ENCODE measurements at regions not wholly inside any gene's neighbourhood (a gene's known extent, or its start where the extent isn't known, plus 50 kb on each side); places are given as distances from the start of the nearest gene placed in this dataset.
"Not testable (repeated sequence)": the region's sequence is repeated elsewhere in the genome, so short reads cannot be mapped to it uniquely, and the experiment has no call there.

DNA sequence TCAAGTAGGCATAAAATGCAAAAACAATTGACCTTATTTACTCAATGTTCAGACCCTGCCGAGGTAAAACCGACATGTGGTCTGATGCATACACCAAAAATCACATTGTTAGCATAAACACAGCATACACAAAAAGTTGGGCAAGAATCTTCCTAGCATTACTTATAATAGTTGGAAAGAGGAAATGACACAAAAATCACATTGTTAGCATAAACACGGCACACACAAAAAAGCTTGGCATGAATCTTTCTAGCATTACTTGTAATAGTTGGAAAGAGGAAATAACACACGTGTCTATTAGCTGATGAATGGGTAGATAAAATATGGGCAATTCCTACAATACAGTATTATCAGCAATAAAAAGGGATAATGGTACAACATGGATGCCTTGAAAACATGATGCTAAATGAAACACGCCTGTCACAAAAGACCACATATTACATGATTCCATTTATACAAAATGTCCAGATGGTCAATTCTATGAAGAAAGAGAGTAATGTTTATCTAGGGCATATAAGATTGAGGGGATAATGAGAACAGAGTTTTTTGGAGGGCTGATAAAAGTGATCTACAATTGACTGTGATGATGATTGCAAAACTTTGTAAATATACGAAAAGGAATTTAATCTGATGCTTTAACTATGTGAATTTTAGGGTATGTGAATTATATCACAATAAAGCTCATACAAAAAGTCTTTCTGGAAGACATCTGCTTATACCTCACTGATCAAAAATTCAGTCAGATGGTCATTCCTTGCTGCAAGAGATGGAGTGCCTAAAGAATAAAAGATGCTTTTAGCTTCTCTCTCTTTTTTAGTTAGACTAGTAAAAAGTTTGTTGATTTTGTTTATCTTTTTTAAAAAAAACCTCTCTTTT is 1019.5 kb upstream of the CITED2 start:
- Histone ChIP-seq H3K36me3 (ENCODE audit: insufficient read depth, low read length) (no peaks in the 10 kb centered on the region), H3K4me1 (ENCODE audit: insufficient read depth, low read length) (no peaks in the 10 kb centered on the region), H3K4me3 (ENCODE audit: low read length) (no peak overlapping the region), H3K9me3 (ENCODE audit: insufficient read depth, low read depth, low read length) (no peaks in the 10 kb centered on the region), H3K27me3 (ENCODE audit: insufficient read depth, low read length) (no peaks in the 10 kb centered on the region), H3K9ac (ENCODE audit: low read depth, low read length) (no peak overlapping the region), H3K27ac (ENCODE audit: low read depth, low read length) (no peak overlapping the region)
- 95% methylated on average over 4 of the region's 6 CpGs for WGBS

DNA sequence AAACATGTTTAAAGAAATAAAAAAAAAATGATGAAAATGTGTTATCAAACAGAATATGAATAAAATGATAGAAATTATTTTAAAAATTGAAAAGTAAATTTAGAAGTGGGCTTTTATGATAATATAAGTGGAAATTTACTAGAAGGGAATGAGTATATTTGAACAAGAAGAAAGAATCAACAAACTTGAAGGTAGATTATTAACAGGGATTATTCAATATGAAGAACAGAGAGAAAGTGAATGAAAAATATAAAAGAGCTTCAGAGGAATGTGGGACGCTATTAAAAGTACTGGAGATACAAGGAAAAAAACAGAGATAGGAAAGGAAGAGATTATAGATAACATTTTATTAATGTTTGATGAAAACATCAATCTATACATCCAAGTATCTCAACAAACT is 1014.4 kb upstream of the CITED2 start:
- Histone ChIP-seq H3K36me3 (ENCODE audit: insufficient read depth, low read length) (no peaks in the 10 kb centered on the region), H3K27ac (ENCODE audit: low read depth, low read length) (no peak overlapping the region), H3K9ac (ENCODE audit: low read depth, low read length) (no peak overlapping the region), H3K4me3 (ENCODE audit: low read length) (no peak overlapping the region), H3K9me3 (ENCODE audit: insufficient read depth, low read depth, low read length) (peaks cover 10% of the 10 kb centered on the region), H3K27me3 (ENCODE audit: insufficient read depth, low read length) (no peaks in the 10 kb centered on the region), H3K4me1 (ENCODE audit: insufficient read depth, low read length) (no peaks in the 10 kb centered on the region)
- 83% methylated on average over 1 of the region's 1 CpG for WGBS

DNA sequence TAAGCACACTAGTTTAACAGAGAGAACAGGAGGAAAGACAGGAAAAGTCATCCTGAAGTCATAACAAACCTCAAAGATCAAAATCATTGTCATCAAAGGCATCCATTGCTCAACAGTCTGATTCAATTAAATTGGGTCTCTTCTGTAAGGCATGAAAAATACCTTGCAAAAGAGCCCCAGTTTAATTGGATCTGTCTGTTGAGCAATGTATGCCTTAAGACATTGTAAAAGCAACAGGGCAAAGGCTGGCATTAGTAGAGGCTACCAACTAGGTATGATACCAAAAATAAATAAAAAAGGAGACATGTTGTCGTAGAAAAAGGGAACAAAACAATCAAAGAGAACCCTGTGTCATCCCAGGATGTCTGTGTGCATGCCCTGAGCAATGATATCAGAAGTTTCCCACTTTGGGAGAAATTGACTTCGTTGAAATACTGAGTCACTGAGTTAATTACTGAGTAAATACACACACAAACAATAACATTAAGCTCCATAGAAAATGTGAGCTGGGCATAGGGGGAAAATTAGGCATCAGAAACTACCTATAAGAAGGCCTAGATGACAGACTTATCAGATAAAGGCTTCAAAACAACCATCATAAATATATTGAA is 1013.8 kb upstream of the CITED2 start:
- Histone ChIP-seq H3K9ac (ENCODE audit: low read depth, low read length) (no peak overlapping the region), H3K36me3 (ENCODE audit: insufficient read depth, low read length) (no peaks in the 10 kb centered on the region), H3K27me3 (ENCODE audit: insufficient read depth, low read length) (no peaks in the 10 kb centered on the region), H3K4me1 (ENCODE audit: insufficient read depth, low read length) (no peaks in the 10 kb centered on the region), H3K9me3 (ENCODE audit: insufficient read depth, low read depth, low read length) (peaks cover 10% of the 10 kb centered on the region), H3K4me3 (ENCODE audit: low read length) (no peak overlapping the region), H3K27ac (ENCODE audit: low read depth, low read length) (no peak overlapping the region)
- WGBS, result 91% methylated on average over 1 of the region's 2 CpGs

DNA sequence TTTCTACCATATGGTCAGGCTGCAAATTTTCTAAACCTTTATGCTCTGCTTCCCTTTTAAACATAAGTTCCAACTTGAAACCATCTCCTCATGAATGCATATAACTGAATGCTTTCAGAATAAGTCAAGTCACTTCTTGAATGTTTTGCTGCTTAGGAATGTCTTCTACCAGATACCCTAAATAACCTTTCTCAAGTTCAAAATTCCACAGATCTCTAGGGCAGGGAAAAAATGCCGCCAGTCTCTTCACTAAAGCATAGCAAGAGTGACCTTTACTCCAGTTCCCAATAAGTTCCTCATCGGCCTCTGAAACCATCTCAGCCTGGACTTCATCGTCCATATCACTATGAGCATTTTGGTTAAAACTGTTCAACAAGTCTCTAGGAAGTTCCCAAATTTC is 1011.2 kb upstream of the CITED2 start:
- Histone ChIP-seq H3K4me1 (ENCODE audit: insufficient read depth, low read length) (no peaks in the 10 kb centered on the region), H3K9ac (ENCODE audit: low read depth, low read length) (no peak overlapping the region), H3K27ac (ENCODE audit: low read depth, low read length) (no peak overlapping the region), H3K27me3 (ENCODE audit: insufficient read depth, low read length) (no peaks in the 10 kb centered on the region), H3K36me3 (ENCODE audit: insufficient read depth, low read length) (no peaks in the 10 kb centered on the region), H3K4me3 (ENCODE audit: low read length) (no peak overlapping the region), H3K9me3 (ENCODE audit: insufficient read depth, low read depth, low read length) (peaks cover 10% of the 10 kb centered on the region)
- WGBS, result 97% methylated on average over 3 of the region's 3 CpGs

DNA sequence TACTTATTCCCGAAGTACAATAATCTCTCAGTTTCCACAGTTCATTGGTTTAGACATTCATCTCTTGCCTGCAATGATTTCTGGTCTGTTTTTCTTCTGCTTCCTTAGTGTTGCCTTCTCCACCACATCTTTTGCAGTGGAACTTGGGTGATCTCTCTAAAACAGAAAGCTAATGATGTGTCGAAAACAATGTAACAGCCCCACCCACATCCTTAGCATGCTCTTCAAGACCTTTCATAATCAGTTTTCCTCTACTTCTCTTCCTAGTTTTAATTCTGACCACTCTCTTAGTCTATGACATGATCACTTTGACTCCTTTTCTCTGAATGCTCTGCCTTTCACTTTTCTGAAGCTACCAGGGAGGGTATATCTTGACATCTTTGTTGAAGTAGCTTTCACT is 1007.9 kb upstream of the CITED2 start:
- WGBS, result 93% methylated on average over 2 of the region's 2 CpGs
- Histone ChIP-seq H3K9ac (ENCODE audit: low read depth, low read length) (no peak overlapping the region), H3K4me3 (ENCODE audit: low read length) (no peak overlapping the region), H3K27ac (ENCODE audit: low read depth, low read length) (no peak overlapping the region), H3K27me3 (ENCODE audit: insufficient read depth, low read length) (no peaks in the 10 kb centered on the region), H3K4me1 (ENCODE audit: insufficient read depth, low read length) (no peaks in the 10 kb centered on the region), H3K36me3 (ENCODE audit: insufficient read depth, low read length) (no peaks in the 10 kb centered on the region), H3K9me3 (ENCODE audit: insufficient read depth, low read depth, low read length) (peaks cover 10% of the 10 kb centered on the region)

DNA sequence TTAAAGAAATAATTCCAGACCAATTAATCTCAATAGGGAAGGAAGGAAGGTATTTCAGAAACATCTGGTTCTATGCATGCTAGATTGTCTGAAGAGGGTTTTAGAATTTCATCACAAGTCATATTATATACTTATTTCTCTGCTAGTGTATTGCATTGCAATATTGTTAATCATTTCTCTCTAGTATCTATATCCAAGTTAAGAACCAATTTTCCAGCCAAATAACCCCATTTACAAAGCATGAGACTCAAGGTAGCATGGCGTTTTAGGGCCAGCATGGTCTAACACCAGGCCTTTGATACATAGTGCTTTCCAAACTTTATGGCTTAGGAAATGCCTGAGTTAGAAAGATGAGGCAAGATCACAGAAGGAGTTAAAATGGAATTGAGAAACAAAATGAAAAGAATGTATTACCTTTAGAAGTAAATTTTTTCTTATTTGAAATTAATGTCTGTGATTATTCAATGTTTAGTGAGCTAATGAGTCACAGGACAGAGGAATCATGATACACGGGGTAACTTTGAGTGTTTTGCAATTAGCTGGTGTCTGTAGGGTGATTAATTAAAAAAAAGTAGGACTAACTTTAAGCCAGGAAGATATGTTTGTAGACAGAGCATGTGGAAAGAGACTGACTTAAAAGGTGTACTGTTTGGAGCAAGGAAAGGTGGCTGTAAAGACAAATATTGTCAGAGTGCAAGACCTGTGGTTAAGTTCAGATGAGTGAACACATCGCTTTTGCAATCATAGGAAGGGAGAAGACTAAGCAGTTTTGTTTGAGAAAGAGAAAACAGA is 1006.2 kb upstream of the CITED2 start:
- H3K9me3 ChIP-seq (ENCODE audit: insufficient read depth, low read depth, low read length), result peaks cover 10% of the 10 kb centered on the region
- H3K4me1 ChIP-seq (ENCODE audit: insufficient read depth, low read length), result no peaks in the 10 kb centered on the region
- H3K27ac ChIP-seq (ENCODE audit: low read depth, low read length), result no peak overlapping the region
- H3K36me3 ChIP-seq (ENCODE audit: insufficient read depth, low read length), result no peaks in the 10 kb centered on the region
- no peak overlapping the region for H3K4me3 ChIP-seq (ENCODE audit: low read length)
- WGBS, result 91% methylated on average over 3 of the region's 3 CpGs
- no peaks in the 10 kb centered on the region for H3K27me3 ChIP-seq (ENCODE audit: insufficient read depth, low read length)
- no peak overlapping the region for H3K9ac ChIP-seq (ENCODE audit: low read depth, low read length)

DNA sequence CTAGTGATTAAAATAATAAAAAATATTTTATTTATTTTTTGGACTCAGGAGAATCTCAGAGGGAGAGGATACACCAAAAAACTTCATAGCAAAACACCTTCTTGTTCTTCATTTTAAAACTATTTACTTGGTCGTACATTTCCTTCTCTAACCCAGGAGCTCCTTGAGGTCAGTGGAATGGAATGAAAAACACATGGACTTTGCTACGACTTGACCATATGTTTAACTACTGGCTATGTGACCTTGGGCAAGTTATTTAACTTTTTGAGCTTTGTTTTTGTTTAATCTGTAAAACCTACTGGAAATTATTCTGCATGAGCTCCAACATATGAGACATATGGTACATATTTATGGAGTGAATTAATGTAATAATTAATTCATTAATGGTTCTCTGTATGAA is 1005.5 kb upstream of the CITED2 start:
- Histone ChIP-seq H3K27me3 (ENCODE audit: insufficient read depth, low read length) (no peaks in the 10 kb centered on the region), H3K9me3 (ENCODE audit: insufficient read depth, low read depth, low read length) (peaks cover 4% of the 10 kb centered on the region), H3K36me3 (ENCODE audit: insufficient read depth, low read length) (no peaks in the 10 kb centered on the region), H3K4me3 (ENCODE audit: low read length) (no peak overlapping the region), H3K27ac (ENCODE audit: low read depth, low read length) (no peak overlapping the region), H3K9ac (ENCODE audit: low read depth, low read length) (no peak overlapping the region), H3K4me1 (ENCODE audit: insufficient read depth, low read length) (no peaks in the 10 kb centered on the region)
- 90% methylated on average over 2 of the region's 2 CpGs for WGBS

DNA sequence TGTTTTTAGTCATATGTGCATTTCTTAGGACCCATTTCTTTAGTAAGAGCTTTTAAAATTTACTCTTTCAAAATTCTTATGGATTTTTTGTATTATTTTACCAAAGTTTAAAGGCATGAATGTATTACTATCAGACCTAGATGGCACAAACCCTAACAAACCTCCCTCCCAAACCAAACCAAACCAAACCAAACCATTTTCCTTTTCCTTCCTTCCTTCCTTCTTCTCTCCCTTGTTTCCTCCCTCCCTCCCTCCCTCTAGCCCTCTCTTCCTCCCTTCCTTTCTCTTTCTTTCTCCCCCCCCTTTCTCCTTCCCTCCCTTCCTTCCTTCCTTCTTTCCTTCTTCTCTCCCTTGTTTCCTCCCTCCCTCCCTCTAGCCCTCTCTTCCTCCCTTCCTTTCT is 1001.8 kb upstream of the CITED2 start:
- Histone ChIP-seq H3K9me3 (ENCODE audit: insufficient read depth, low read depth, low read length) (peaks cover 3% of the 10 kb centered on the region; the same call in 1 of the 2 replicates), H3K27ac (ENCODE audit: low read depth, low read length) (no peak overlapping the region), H3K4me3 (ENCODE audit: low read length) (no peak overlapping the region), H3K36me3 (ENCODE audit: insufficient read depth, low read length) (no peaks in the 10 kb centered on the region), H3K27me3 (ENCODE audit: insufficient read depth, low read length) (no peaks in the 10 kb centered on the region), H3K4me1 (ENCODE audit: insufficient read depth, low read length) (peaks cover 11% of the 10 kb centered on the region), H3K9ac (ENCODE audit: low read depth, low read length) (no peak overlapping the region)

DNA sequence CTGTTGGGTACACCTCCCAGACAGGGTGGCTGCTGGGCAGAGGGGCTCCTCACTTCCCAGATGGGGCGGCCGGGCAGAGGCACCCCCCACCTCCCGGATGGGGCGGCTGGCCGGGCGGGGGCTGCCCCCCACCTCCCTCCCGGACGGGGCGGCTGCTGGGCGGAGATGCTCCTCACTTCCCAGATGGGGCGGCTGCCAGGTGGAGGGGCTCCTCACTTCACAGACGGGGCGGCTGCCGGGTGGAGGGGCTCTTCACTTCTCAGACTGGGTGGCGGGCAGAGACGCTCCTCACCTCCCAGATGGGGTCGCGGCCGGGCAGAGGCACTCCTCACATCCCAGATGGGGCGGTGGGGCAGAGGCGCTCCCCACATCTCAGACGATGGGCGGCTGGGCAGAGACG is 999.3 kb upstream of the CITED2 start:
- H3K4me1 ChIP-seq (ENCODE audit: insufficient read depth, low read length), result peaks cover 11% of the 10 kb centered on the region
- H3K9ac ChIP-seq (ENCODE audit: low read depth, low read length); H3K9me3 ChIP-seq (ENCODE audit: insufficient read depth, low read depth, low read length); H3K27ac ChIP-seq (ENCODE audit: low read depth, low read length); H3K36me3 ChIP-seq (ENCODE audit: insufficient read depth, low read length); H3K27me3 ChIP-seq (ENCODE audit: insufficient read depth, low read length); H3K4me3 ChIP-seq (ENCODE audit: low read length): not testable (repeated sequence)
- 95% methylated on average over 24 of the region's 24 CpGs for WGBS

DNA sequence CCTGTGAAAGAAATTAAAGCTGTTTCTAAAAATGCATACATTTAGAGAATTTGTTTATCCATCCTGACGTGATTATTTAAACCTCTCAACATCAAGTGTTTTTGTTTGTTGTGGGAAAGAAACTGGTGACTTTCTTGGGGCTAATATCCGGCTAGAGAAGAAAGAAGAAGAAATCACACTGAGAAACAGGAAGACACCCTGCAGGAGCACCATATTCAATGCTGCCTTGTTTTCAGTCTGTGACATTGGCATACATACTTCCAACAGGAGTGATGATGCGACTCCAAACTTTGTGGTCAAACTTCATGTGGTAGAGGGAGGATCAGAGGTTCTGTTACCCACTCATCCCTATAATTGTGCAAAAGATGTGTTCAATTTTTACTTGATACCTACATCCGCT is 997.6 kb upstream of the CITED2 start:
- 88% methylated on average over 2 of the region's 4 CpGs for WGBS
- H3K27me3 ChIP-seq (ENCODE audit: insufficient read depth, low read length), result no peaks in the 10 kb centered on the region
- H3K4me1 ChIP-seq (ENCODE audit: insufficient read depth, low read length), result peaks cover 11% of the 10 kb centered on the region
- peaks cover 3% of the 10 kb centered on the region; the same call in 1 of the 2 replicates for H3K9me3 ChIP-seq (ENCODE audit: insufficient read depth, low read depth, low read length)
- H3K9ac ChIP-seq (ENCODE audit: low read depth, low read length), result no peak overlapping the region
- no peak overlapping the region for H3K27ac ChIP-seq (ENCODE audit: low read depth, low read length)
- H3K4me3 ChIP-seq (ENCODE audit: low read length), result no peak overlapping the region
- no peaks in the 10 kb centered on the region for H3K36me3 ChIP-seq (ENCODE audit: insufficient read depth, low read length)
